Astrocyte (in vitro differentiated cells and primary cell): ENCODE measurements at regions not wholly inside any gene's neighbourhood (a gene's known extent, or its start where the extent isn't known, plus 50 kb on each side); places are given as distances from the start of the nearest gene placed in this dataset.

Experiments used
- DNase-seq: peaks from one replicate; pipeline ENCODE4 v3.0.0-alpha.2; 2010; ENCODE audit warnings: low read depth
- FAIRE-seq: peaks from 2 replicates; lab custom pipeline; 2011; peaks lifted over from hg19 to GRCh38; lab: Jason Lieb, UNC
- H2AFZ ChIP-seq: 2 replicates; pipeline ENCODE4 v1.6.0; 2012; ENCODE audit warnings: low read depth, low read length, inconsistent platforms
- H3K27ac ChIP-seq: 2 replicates; pipeline ENCODE4 v1.5.1; 2011; ENCODE audit warnings: low read depth, low read length, inconsistent platforms
- H3K27me3 ChIP-seq: 2 replicates; pipeline ENCODE4 v1.6.0; 2011; ENCODE audit warnings: low read length, inconsistent platforms; ENCODE audit not compliant: insufficient read depth
- H3K36me3 ChIP-seq: 2 replicates; pipeline ENCODE4 v1.5.1; 2011; ENCODE audit warnings: low read length, inconsistent platforms; ENCODE audit not compliant: insufficient read depth
- H3K4me1 ChIP-seq: 2 replicates; pipeline ENCODE4 v1.5.1; 2011; ENCODE audit warnings: low read length, inconsistent platforms; ENCODE audit not compliant: insufficient read depth
- H3K4me2 ChIP-seq: 2 replicates; pipeline ENCODE4 v1.6.0; 2012; ENCODE audit warnings: low read length, inconsistent platforms
- H3K4me3 ChIP-seq: 2 replicates; pipeline ENCODE4 v1.5.1; 2011; ENCODE audit warnings: low read depth, mild to moderate bottlenecking, low read length, inconsistent platforms; ENCODE audit not compliant: insufficient read depth
- H3K79me2 ChIP-seq: 2 replicates; pipeline ENCODE4 v1.6.0; 2012; ENCODE audit warnings: mild to moderate bottlenecking, low read length, inconsistent platforms; ENCODE audit not compliant: insufficient read depth
- H3K9ac ChIP-seq: 2 replicates; pipeline ENCODE4 v1.6.0; 2012; ENCODE audit warnings: mild to moderate bottlenecking, low read length, inconsistent platforms
- H3K9me3 ChIP-seq: 2 replicates; pipeline ENCODE4 v1.5.1; 2012; ENCODE audit warnings: low read depth, mild to moderate bottlenecking, low read length, inconsistent platforms; ENCODE audit not compliant: insufficient read depth
- H4K20me1 ChIP-seq: 2 replicates; pipeline ENCODE4 v1.6.0; 2012; ENCODE audit warnings: low read length, inconsistent platforms; ENCODE audit not compliant: insufficient read depth
- H3K27ac Mint-ChIP-seq: one replicate; pipeline ENCODE4 v1.8.0; 2021; ENCODE audit warnings: mild to moderate bottlenecking, mixed read lengths; ENCODE audit not compliant: unreplicated experiment
- H3K27me3 Mint-ChIP-seq: one replicate; pipeline ENCODE4 v1.8.0; 2021; ENCODE audit warnings: low read depth, mixed read lengths; ENCODE audit not compliant: unreplicated experiment
- H3K36me3 Mint-ChIP-seq: one replicate; pipeline ENCODE4 v1.8.0; 2021; ENCODE audit warnings: low read depth, mixed read lengths; ENCODE audit not compliant: unreplicated experiment
- H3K4me1 Mint-ChIP-seq: one replicate; pipeline ENCODE4 v1.8.0; 2021; ENCODE audit warnings: low read depth, mixed read lengths; ENCODE audit not compliant: unreplicated experiment
- H3K4me3 Mint-ChIP-seq: one replicate; pipeline ENCODE4 v1.8.0; 2021; ENCODE audit warnings: mild to moderate bottlenecking, moderate library complexity, mixed read lengths; ENCODE audit not compliant: unreplicated experiment
- H3K9me3 Mint-ChIP-seq: one replicate; pipeline ENCODE4 v1.8.0; 2021; ENCODE audit warnings: mild to moderate bottlenecking, mixed read lengths; ENCODE audit not compliant: unreplicated experiment
- CTCF ChIP-seq: IDR thresholded peaks from 2 replicates; pipeline ENCODE4 v1.5.1; 2011; ENCODE audit warnings: low read depth, mild to moderate bottlenecking, inconsistent platforms, low read length, moderate library complexity; ENCODE audit not compliant: insufficient read depth
- EZH2 ChIP-seq: IDR thresholded peaks from 2 replicates; pipeline ENCODE4 v1.6.1; 2012; ENCODE audit warnings: mild to moderate bottlenecking, low read length, inconsistent platforms; ENCODE audit not compliant: insufficient read depth

DNA sequence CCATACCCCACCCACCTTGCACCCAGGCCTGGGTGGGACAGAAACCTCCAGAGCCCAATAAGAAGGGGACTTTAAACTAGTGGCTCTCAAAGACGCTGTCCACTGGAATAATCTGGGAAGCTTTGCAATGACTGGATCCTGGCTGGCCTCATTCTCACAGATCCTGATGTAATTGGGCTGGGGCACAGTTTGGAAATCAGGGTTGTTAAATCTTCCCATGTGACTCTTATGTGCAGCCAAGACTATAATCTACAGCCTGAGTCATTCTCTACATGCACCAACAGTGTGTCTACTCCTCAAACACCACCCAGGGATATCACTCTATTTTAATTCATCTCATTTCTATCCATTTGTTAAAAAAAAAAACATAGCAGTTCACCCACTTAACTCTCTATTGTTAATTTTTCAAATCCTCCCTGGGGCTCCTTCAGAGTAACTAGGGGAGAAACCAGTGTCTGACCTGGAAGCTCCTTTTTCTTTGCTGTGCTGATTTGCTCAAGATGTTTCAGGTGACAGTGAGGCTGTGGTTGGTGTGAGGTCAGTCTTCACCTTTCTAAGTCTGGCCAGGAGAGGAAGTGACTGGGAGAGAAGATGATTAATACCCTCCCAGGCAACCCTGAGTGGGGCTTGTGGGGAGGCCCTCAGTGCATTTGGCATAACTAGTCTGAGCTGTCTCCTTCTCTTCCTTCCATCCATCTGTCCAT is 211.6 kb upstream of the SFSWAP start:
- no peak overlapping the region for H3K27ac Mint-ChIP-seq
- H2AFZ ChIP-seq, result no peak overlapping the region
- no peak overlapping the region for H3K9ac ChIP-seq
- TF ChIP-seq EZH2 (no peak), CTCF (no peak)
- H3K4me3 Mint-ChIP-seq, result no peak overlapping the region
- peaks cover 47% of the 10 kb centered on the region for H3K27me3 Mint-ChIP-seq
- no peaks in the 10 kb centered on the region for H3K9me3 Mint-ChIP-seq
- H3K36me3 Mint-ChIP-seq, result no peaks in the 10 kb centered on the region
- no peak overlapping the region for H3K4me2 ChIP-seq
- H3K4me1 Mint-ChIP-seq, result peaks cover 5% of the 10 kb centered on the region
- no peaks in the 10 kb centered on the region for H3K9me3 ChIP-seq
- no peak overlapping the region for H3K4me3 ChIP-seq
- no peaks in the 10 kb centered on the region for H3K27me3 ChIP-seq
- H3K36me3 ChIP-seq, result no peaks in the 10 kb centered on the region
- FAIRE-seq, result no peak
- no peak for DNase-seq
- no peak overlapping the region for H3K27ac ChIP-seq
- H3K4me1 ChIP-seq, result no peaks in the 10 kb centered on the region
- no peaks in the 10 kb centered on the region for H3K79me2 ChIP-seq
- H4K20me1 ChIP-seq, result no peaks in the 10 kb centered on the region

- no peak overlapping the region for H3K4me3 Mint-ChIP-seq
- Histone ChIP-seq H3K79me2 (no peaks in the 10 kb centered on the region), H3K27me3 (no peaks in the 10 kb centered on the region), H4K20me1 (no peaks in the 10 kb centered on the region), H3K27ac (no peak overlapping the region), H2AFZ (no peak overlapping the region), H3K4me1 (no peaks in the 10 kb centered on the region), H3K9me3 (no peaks in the 10 kb centered on the region), H3K9ac (no peak overlapping the region), H3K4me2 (no peak overlapping the region), H3K4me3 (no peak overlapping the region), H3K36me3 (no peaks in the 10 kb centered on the region)
- DNase-seq (no peak), FAIRE-seq (no peak)
- H3K9me3 Mint-ChIP-seq, result no peaks in the 10 kb centered on the region
- no peak overlapping the region for H3K27ac Mint-ChIP-seq
- H3K4me1 Mint-ChIP-seq, result peaks cover 5% of the 10 kb centered on the region
- TF ChIP-seq EZH2, result no peak
- peaks cover 42% of the 10 kb centered on the region for H3K27me3 Mint-ChIP-seq
- H3K36me3 Mint-ChIP-seq, result no peaks in the 10 kb centered on the region
Observed at GRCh38 chr12:131499864-131500190, 211.1 kb upstream of the SFSWAP start.

DNA sequence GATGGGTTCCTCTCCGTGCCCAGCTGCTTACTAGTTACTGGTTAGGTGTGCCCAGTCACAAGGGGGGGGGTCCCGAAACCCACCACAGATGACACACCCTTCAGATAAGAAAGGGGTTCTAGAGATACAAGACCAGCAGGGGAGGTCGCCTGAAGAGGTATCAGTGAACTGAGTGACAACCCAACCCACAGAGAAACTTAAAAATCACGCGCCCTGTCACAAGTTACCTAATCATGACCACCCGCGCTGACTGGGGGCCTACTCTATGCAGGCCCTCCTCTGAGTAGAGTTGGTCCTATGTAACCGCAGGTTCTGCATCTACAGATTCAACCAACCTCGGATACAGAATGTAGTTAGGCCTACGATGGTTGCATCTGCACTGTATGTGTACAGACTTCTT is 210.3 kb upstream of the SFSWAP start:
- H3K27ac Mint-ChIP-seq, result no peak overlapping the region
- no peaks in the 10 kb centered on the region for H3K27me3 ChIP-seq
- H3K36me3 ChIP-seq, result no peaks in the 10 kb centered on the region
- H3K36me3 Mint-ChIP-seq, result no peaks in the 10 kb centered on the region
- no peak overlapping the region for H2AFZ ChIP-seq
- H3K4me3 ChIP-seq, result no peak overlapping the region
- no peaks in the 10 kb centered on the region for H3K79me2 ChIP-seq
- no peak overlapping the region for H3K27ac ChIP-seq
- H3K4me3 Mint-ChIP-seq, result no peak overlapping the region
- H3K4me1 Mint-ChIP-seq, result peaks cover 5% of the 10 kb centered on the region
- H3K9me3 Mint-ChIP-seq, result no peaks in the 10 kb centered on the region
- no peak overlapping the region for H3K4me2 ChIP-seq
- no peaks in the 10 kb centered on the region for H4K20me1 ChIP-seq
- H3K4me1 ChIP-seq, result no peaks in the 10 kb centered on the region
- DNase-seq (no peak), FAIRE-seq (no peak)
- peaks cover 35% of the 10 kb centered on the region for H3K27me3 Mint-ChIP-seq
- no peak overlapping the region for H3K9ac ChIP-seq
- H3K9me3 ChIP-seq, result no peaks in the 10 kb centered on the region
- no peak for TF ChIP-seq EZH2
- TF ChIP-seq CTCF, result no peak
